ENCODE measurements at regions not wholly inside any gene's neighbourhood (a gene's known extent, or its start where the extent isn't known, plus 50 kb on each side); places are given as distances from the start of the nearest gene placed in this dataset.

DNA sequence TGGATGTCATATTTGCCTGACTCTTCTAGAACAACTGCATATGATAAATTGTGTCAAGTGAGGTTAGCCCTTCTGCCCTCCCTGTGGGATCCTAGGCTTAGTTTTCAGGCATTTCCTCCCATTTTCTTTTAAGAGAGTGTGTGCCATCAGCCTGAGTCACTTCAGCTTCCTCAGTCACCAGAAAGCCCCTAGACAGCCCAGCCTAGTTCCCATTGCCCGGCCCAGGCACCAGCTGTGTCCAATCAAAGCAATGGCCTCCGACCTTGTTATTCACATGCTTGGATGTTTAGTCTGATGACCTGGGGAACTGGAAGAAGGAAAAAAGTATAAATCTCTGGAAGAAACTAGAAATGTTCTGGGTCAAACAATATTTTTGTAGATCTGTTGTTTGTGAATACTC, 221.9 kb upstream of the LRIG1 start (continued):
- TF ChIP-seq, protein P1, sequence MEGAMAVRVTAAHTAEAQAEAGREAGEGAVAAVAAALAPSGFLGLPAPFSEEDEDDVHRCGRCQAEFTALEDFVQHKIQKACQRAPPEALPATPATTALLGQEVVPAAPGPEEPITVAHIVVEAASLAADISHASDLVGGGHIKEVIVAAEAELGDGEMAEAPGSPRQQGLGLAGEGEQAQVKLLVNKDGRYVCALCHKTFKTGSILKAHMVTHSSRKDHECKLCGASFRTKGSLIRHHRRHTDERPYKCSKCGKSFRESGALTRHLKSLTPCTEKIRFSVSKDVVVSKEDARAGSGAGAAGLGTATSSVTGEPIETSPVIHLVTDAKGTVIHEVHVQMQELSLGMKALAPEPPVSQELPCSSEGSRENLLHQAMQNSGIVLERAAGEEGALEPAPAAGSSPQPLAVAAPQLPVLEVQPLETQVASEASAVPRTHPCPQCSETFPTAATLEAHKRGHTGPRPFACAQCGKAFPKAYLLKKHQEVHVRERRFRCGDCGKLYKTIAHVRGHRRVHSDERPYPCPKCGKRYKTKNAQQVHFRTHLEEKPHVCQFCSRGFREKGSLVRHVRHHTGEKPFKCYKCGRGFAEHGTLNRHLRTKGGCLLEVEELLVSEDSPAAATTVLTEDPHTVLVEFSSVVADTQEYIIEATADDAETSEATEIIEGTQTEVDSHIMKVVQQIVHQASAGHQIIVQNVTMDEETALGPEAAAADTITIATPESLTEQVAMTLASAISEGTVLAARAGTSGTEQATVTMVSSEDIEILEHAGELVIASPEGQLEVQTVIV (IDR thresholded peaks at IDR 0.05; ENCODE audit: borderline replicate concordance, partially characterized antibody) = no peak
- TF ChIP-seq LARP7 (IDR thresholded peaks at IDR 0.05) = no peak
- TF ChIP-seq FOXK2 (IDR thresholded peaks at IDR 0.05) = no peak
- no peak for TF ChIP-seq SUPT20H (IDR thresholded peaks at IDR 0.05; ENCODE audit: borderline replicate concordance, control insufficient read depth, low read depth, low read length)
- no peak for TF ChIP-seq POLR2AphosphoS5 (IDR thresholded peaks at IDR 0.05; ENCODE audit: low read length)
- no peak for TF ChIP-seq ZNF217 (IDR thresholded peaks at IDR 0.05)

DNA sequence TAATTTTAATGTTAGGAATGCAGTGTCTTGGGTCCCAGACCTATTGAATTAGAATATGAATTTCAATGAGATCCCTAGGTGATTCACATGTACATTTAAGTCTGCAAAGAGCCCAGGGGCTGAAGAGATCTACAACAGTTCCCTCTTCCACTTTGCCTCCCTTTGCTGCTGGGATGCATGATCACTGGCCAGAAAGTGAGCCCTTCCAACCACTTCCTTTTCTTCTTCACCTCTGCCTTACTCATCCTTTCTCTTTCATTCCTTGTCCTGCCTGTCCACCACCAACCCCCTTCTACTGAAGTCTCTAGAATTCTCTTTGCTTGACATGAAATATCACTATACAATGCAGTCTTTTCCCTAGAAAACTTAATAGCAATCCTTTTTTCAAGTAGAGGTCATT, 222.4 kb upstream of the LRIG1 start:
- no peaks in the 10 kb centered on the region for H3K9me3 ChIP-seq (replicated peaks; ENCODE audit: control insufficient read depth, insufficient read depth, low read length)
- no peaks in the 10 kb centered on the region for H3K4me1 ChIP-seq (ENCODE audit: control insufficient read depth, insufficient read depth, low read length)
- ATAC-seq = no peak
- SMC1A ChIA-PET (ENCODE audit: uncharacterized antibody, unreplicated experiment) = no interaction called here
- intact Hi-C loops (cut with micrococcal nuclease; ENCODE audit: unreplicated experiment) = no loop called here
- no peak overlapping the region for H3K4me3 ChIP-seq
- in situ Hi-C loops (cut with MboI) = no loop called here
- no peak overlapping the region for H3K27ac ChIP-seq (ENCODE audit: control insufficient read depth, insufficient read depth)
- H3K36me3 ChIP-seq (ENCODE audit: control insufficient read depth in 2 of 2, insufficient read depth in 2 of 2, low read length in 1 of 2) = no peaks in the 10 kb centered on the region
- FAIRE-seq = no peak
- H4K20me1 ChIP-seq (ENCODE audit: control insufficient read depth, insufficient read depth) = no peaks in the 10 kb centered on the region
- POLR2A ChIA-PET = no interaction called here
- H3K79me2 ChIP-seq (ENCODE audit: control insufficient read depth, insufficient read depth, low read length) = no peaks in the 10 kb centered on the region
- DNase-seq (ENCODE audit: low read depth, low spot score) = no peak
- BruUV-seq (replicated peaks) = no TSS peak
- no peak overlapping the region for H2AFZ ChIP-seq (ENCODE audit: control insufficient read depth, low read depth, low read length)
- no peak overlapping the region for H3K9ac ChIP-seq (ENCODE audit: control insufficient read depth, insufficient read depth, low read length)
- RAD21 ChIA-PET (ENCODE audit: unreplicated experiment) = no interaction called here
- CTCF ChIA-PET = no interaction called here
- no peak overlapping the region for H3K4me2 ChIP-seq (ENCODE audit: control insufficient read depth, insufficient read depth)
- H3K27me3 ChIP-seq (replicated peaks in 1 of 2; ENCODE audit: control insufficient read depth in 2 of 2, insufficient read depth in 2 of 2, low read length in 1 of 2) = no peaks in the 10 kb centered on the region
- no peak for TF ChIP-seq TCF12 (IDR thresholded peaks at IDR 0.05; ENCODE audit: low read depth, low read length)
- TF ChIP-seq, protein P2, sequence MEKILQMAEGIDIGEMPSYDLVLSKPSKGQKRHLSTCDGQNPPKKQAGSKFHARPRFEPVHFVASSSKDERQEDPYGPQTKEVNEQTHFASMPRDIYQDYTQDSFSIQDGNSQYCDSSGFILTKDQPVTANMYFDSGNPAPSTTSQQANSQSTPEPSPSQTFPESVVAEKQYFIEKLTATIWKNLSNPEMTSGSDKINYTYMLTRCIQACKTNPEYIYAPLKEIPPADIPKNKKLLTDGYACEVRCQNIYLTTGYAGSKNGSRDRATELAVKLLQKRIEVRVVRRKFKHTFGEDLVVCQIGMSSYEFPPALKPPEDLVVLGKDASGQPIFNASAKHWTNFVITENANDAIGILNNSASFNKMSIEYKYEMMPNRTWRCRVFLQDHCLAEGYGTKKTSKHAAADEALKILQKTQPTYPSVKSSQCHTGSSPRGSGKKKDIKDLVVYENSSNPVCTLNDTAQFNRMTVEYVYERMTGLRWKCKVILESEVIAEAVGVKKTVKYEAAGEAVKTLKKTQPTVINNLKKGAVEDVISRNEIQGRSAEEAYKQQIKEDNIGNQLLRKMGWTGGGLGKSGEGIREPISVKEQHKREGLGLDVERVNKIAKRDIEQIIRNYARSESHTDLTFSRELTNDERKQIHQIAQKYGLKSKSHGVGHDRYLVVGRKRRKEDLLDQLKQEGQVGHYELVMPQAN (conservative IDR thresholded peaks at IDR 0.05) = no peak
- TF ChIP-seq SMAD5 (IDR thresholded peaks at IDR 0.05; ENCODE audit: low read depth) = no peak
- TF ChIP-seq, protein P3, sequence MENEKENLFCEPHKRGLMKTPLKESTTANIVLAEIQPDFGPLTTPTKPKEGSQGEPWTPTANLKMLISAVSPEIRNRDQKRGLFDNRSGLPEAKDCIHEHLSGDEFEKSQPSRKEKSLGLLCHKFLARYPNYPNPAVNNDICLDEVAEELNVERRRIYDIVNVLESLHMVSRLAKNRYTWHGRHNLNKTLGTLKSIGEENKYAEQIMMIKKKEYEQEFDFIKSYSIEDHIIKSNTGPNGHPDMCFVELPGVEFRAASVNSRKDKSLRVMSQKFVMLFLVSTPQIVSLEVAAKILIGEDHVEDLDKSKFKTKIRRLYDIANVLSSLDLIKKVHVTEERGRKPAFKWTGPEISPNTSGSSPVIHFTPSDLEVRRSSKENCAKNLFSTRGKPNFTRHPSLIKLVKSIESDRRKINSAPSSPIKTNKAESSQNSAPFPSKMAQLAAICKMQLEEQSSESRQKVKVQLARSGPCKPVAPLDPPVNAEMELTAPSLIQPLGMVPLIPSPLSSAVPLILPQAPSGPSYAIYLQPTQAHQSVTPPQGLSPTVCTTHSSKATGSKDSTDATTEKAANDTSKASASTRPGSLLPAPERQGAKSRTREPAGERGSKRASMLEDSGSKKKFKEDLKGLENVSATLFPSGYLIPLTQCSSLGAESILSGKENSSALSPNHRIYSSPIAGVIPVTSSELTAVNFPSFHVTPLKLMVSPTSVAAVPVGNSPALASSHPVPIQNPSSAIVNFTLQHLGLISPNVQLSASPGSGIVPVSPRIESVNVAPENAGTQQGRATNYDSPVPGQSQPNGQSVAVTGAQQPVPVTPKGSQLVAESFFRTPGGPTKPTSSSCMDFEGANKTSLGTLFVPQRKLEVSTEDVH (IDR thresholded peaks at IDR 0.05; ENCODE audit: low read depth, partially characterized antibody) = no peak
- TF ChIP-seq RAD51 (IDR thresholded peaks at IDR 0.05) = no peak
- TF ChIP-seq GABPA (IDR thresholded peaks at IDR 0.05; ENCODE audit: low read depth) = no peak
- TF ChIP-seq MYB (IDR thresholded peaks at IDR 0.05; ENCODE audit: borderline replicate concordance, low read depth, low read length) = no peak
- TF ChIP-seq POLR2AphosphoS2 (IDR thresholded peaks at IDR 0.05; ENCODE audit: low read depth, low read length) = no peak
- TF ChIP-seq ESRRA (IDR thresholded peaks at IDR 0.05; ENCODE audit: low read length) = no peak
- no peak for TF ChIP-seq NR2F1 (conservative IDR thresholded peaks at IDR 0.05)

Measured in GM12878 (cell line).